ENCODE measurements at regions not wholly inside any gene's neighbourhood (a gene's known extent, or its start where the extent isn't known, plus 50 kb on each side); places are given as distances from the start of the nearest gene placed in this dataset.

GRCh38 chr7:32255036-32255435 lies 184.8 kb upstream of the PDE1C start:
- H2AFZ ChIP-seq (ENCODE audit: low read depth, low read length): no peak overlapping the region
- H4K20me1 ChIP-seq (ENCODE audit: insufficient read depth, low read length): no peaks in the 10 kb centered on the region
- no peaks in the 10 kb centered on the region for H3K4me1 ChIP-seq (ENCODE audit: insufficient read depth, low read length)
- no peak overlapping the region for H3K27ac ChIP-seq (ENCODE audit: low read length)
- no peaks in the 10 kb centered on the region for H3K27me3 ChIP-seq (ENCODE audit: insufficient read depth, low read length, poor library complexity)
- H3K9me3 ChIP-seq (ENCODE audit: insufficient read depth, low read length, severe bottlenecking): no peaks in the 10 kb centered on the region
- no peak overlapping the region for H3K4me3 ChIP-seq (ENCODE audit: low read depth in 1 of 2, low read length in 2 of 2)
- H3K4me2 ChIP-seq (ENCODE audit: insufficient read depth, low read length): no peak overlapping the region
- no peaks in the 10 kb centered on the region for H3K36me3 ChIP-seq (ENCODE audit: insufficient read depth, low read length)
- no peak for DNase-seq
- no peaks in the 10 kb centered on the region for H3K79me2 ChIP-seq (ENCODE audit: insufficient read depth, low read length)
- TF ChIP-seq EZH2 (IDR thresholded peaks at IDR 0.05; ENCODE audit: borderline replicate concordance, low read depth, low read length, severe bottlenecking): no peak
- no peak for TF ChIP-seq CTCF (IDR thresholded peaks at IDR 0.05; ENCODE audit: borderline replicate concordance, extremely low read depth, low read length, poor library complexity, severe bottlenecking)
- no peak for ATAC-seq (ENCODE audit: insufficient read depth, low read depth)
- H3K9ac ChIP-seq (ENCODE audit: low read depth, low read length): no peak overlapping the region

GRCh38 chr7:32253299-32253698 lies 183.1 kb upstream of the PDE1C start:
- Histone ChIP-seq H3K4me2 (ENCODE audit: insufficient read depth, low read length) (no peak overlapping the region), H3K36me3 (ENCODE audit: insufficient read depth, low read length) (no peaks in the 10 kb centered on the region), H3K79me2 (ENCODE audit: insufficient read depth, low read length) (no peaks in the 10 kb centered on the region), H4K20me1 (ENCODE audit: insufficient read depth, low read length) (no peaks in the 10 kb centered on the region), H2AFZ (ENCODE audit: low read depth, low read length) (no peak overlapping the region), H3K27ac (ENCODE audit: low read length) (no peak overlapping the region), H3K9ac (ENCODE audit: low read depth, low read length) (no peak overlapping the region), H3K4me3 (ENCODE audit: low read depth in 1 of 2, low read length in 2 of 2) (no peak overlapping the region), H3K9me3 (ENCODE audit: insufficient read depth, low read length, severe bottlenecking) (no peaks in the 10 kb centered on the region), H3K27me3 (ENCODE audit: insufficient read depth, low read length, poor library complexity) (no peaks in the 10 kb centered on the region), H3K4me1 (ENCODE audit: insufficient read depth, low read length) (no peaks in the 10 kb centered on the region)
- no peak for TF ChIP-seq CTCF (IDR thresholded peaks at IDR 0.05; ENCODE audit: borderline replicate concordance, extremely low read depth, low read length, poor library complexity, severe bottlenecking)
- TF ChIP-seq EZH2 (IDR thresholded peaks at IDR 0.05; ENCODE audit: borderline replicate concordance, low read depth, low read length, severe bottlenecking): no peak
- no peak for DNase-seq
- no peak for ATAC-seq (ENCODE audit: insufficient read depth, low read depth)

GRCh38 chr7:32251659-32252058 lies 181.5 kb upstream of the PDE1C start:
- Histone ChIP-seq H4K20me1 (ENCODE audit: insufficient read depth, low read length) (no peaks in the 10 kb centered on the region), H3K9ac (ENCODE audit: low read depth, low read length) (no peak overlapping the region), H3K9me3 (ENCODE audit: insufficient read depth, low read length, severe bottlenecking) (no peaks in the 10 kb centered on the region), H3K4me2 (ENCODE audit: insufficient read depth, low read length) (no peak overlapping the region), H2AFZ (ENCODE audit: low read depth, low read length) (no peak overlapping the region), H3K36me3 (ENCODE audit: insufficient read depth, low read length) (no peaks in the 10 kb centered on the region), H3K4me3 (ENCODE audit: low read depth in 1 of 2, low read length in 2 of 2) (no peak overlapping the region), H3K4me1 (ENCODE audit: insufficient read depth, low read length) (no peaks in the 10 kb centered on the region), H3K27me3 (ENCODE audit: insufficient read depth, low read length, poor library complexity) (no peaks in the 10 kb centered on the region), H3K79me2 (ENCODE audit: insufficient read depth, low read length) (no peaks in the 10 kb centered on the region), H3K27ac (ENCODE audit: low read length) (no peak overlapping the region)
- DNase-seq (no peak), ATAC-seq (ENCODE audit: insufficient read depth, low read depth) (no peak)
- TF ChIP-seq EZH2 (IDR thresholded peaks at IDR 0.05; ENCODE audit: borderline replicate concordance, low read depth, low read length, severe bottlenecking): no peak

GRCh38 chr7:32250471-32251260 lies 180.5 kb upstream of the PDE1C start:
- no peak for ATAC-seq (ENCODE audit: insufficient read depth, low read depth)
- DNase-seq: no peak
- no peaks in the 10 kb centered on the region for H3K4me1 ChIP-seq (ENCODE audit: insufficient read depth, low read length)
- no peak for TF ChIP-seq CTCF (IDR thresholded peaks at IDR 0.05; ENCODE audit: borderline replicate concordance, extremely low read depth, low read length, poor library complexity, severe bottlenecking)
- TF ChIP-seq EZH2 (IDR thresholded peaks at IDR 0.05; ENCODE audit: borderline replicate concordance, low read depth, low read length, severe bottlenecking): no peak
- H3K4me2 ChIP-seq (ENCODE audit: insufficient read depth, low read length): no peak overlapping the region
- no peaks in the 10 kb centered on the region for H3K36me3 ChIP-seq (ENCODE audit: insufficient read depth, low read length)
- no peaks in the 10 kb centered on the region for H3K27me3 ChIP-seq (ENCODE audit: insufficient read depth, low read length, poor library complexity)
- no peak overlapping the region for H2AFZ ChIP-seq (ENCODE audit: low read depth, low read length)
- H3K4me3 ChIP-seq (ENCODE audit: low read depth in 1 of 2, low read length in 2 of 2): no peak overlapping the region
- no peaks in the 10 kb centered on the region for H3K9me3 ChIP-seq (ENCODE audit: insufficient read depth, low read length, severe bottlenecking)
- no peaks in the 10 kb centered on the region for H3K79me2 ChIP-seq (ENCODE audit: insufficient read depth, low read length)
- H3K9ac ChIP-seq (ENCODE audit: low read depth, low read length): no peak overlapping the region
- no peaks in the 10 kb centered on the region for H4K20me1 ChIP-seq (ENCODE audit: insufficient read depth, low read length)
- no peak overlapping the region for H3K27ac ChIP-seq (ENCODE audit: low read length)

Data from DND-41 (cell line).